ENCODE measurements at regions not wholly inside any gene's neighbourhood (a gene's known extent, or its start where the extent isn't known, plus 50 kb on each side); places are given as distances from the start of the nearest gene placed in this dataset.

DNA sequence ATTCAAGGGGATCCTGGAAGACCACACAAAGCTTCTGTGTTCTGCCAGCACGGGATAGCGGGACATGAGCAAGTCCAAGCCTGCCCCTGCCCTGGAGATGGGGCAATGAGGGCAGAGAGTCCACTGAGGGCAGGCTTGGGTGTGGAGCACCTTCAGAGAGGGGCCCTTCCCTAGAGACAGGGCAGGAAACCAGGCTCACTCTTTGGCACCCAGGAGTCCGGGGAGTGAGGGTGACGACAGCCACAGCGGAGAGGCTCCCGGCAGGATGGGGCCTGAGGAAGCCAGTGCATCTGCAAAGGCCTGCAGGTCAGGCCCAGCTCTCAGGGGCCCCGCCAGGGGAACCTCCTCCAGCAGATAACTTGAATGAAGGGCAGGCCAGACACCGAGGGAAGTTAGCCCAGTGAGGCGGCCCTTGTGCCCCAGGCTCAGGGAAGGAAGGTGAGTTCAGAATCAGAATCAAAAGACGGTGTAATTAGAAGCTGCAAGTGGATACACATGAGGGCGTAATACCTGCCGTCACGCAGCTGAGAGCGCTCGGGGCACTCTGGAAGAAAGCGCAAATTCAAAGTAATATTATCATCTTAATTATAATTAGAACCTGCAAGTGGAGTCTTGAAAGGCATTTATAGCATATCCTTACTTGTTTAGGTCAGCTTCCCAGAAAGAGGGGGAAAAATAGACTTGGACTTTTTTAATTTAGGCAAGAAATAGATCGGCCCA is 142.6 kb upstream of the LGALSL start:
- TF ChIP-seq, protein P1, sequence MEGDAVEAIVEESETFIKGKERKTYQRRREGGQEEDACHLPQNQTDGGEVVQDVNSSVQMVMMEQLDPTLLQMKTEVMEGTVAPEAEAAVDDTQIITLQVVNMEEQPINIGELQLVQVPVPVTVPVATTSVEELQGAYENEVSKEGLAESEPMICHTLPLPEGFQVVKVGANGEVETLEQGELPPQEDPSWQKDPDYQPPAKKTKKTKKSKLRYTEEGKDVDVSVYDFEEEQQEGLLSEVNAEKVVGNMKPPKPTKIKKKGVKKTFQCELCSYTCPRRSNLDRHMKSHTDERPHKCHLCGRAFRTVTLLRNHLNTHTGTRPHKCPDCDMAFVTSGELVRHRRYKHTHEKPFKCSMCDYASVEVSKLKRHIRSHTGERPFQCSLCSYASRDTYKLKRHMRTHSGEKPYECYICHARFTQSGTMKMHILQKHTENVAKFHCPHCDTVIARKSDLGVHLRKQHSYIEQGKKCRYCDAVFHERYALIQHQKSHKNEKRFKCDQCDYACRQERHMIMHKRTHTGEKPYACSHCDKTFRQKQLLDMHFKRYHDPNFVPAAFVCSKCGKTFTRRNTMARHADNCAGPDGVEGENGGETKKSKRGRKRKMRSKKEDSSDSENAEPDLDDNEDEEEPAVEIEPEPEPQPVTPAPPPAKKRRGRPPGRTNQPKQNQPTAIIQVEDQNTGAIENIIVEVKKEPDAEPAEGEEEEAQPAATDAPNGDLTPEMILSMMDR (IDR thresholded peaks at IDR 0.05; ENCODE audit: control insufficient read depth, insufficient read depth, low read depth, low read length, missing control alignments): no peak
- H3K4me3 ChIP-seq (ENCODE audit: control insufficient read depth, low read depth, low read length): no peak overlapping the region
- no peak for DNase-seq (ENCODE audit: low read depth)

GRCh38 chr2:64311948-64312621 is 141.9 kb upstream of the LGALSL start:
- peak; percentile 69 for DNase-seq (ENCODE audit: low read depth)
- TF ChIP-seq, protein P1 (IDR thresholded peaks at IDR 0.05; ENCODE audit: control insufficient read depth, insufficient read depth, low read depth, low read length, missing control alignments): peak; percentile 72
- H3K4me3 ChIP-seq (ENCODE audit: control insufficient read depth, low read depth, low read length): peak overlapping the region; percentile 11

DNA sequence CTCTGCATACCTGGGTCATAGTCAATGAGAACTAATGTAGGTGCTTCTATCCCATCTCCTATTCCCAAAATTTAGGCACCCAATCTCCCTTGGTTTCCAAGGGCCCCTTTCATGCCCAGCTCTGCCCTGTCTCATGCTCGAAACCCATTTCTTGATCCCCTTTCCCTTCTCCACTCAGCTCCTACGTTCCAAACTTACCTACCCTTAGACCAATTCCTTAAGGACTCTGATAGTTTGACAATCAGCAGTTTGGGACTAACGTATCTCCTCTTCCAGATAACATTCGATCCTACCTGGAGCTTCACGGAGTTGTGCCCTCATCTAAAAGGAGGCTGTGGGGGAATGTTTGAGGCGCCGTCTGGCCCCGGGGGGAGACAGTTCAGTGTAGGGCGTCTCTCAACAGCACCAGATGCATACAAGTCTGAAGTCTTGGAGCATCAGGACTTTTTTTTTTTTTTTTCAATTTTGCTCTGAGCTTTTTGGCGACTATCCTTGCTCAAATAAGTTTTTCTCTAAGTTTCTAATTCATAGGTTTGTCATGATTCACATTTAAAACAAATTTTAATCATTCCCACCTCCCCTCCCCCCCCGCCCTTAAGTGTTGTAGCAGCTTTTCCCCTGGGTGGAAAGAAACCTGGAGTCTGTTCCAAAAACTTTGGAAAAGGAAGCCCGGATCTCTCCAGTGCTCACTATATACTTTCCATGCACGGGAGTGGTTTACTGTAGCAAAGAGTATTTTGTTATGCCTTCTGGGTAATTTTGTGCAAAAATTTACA is 141.2 kb upstream of the LGALSL start:
- no peak for DNase-seq (ENCODE audit: low read depth)
- TF ChIP-seq, protein P1 (IDR thresholded peaks at IDR 0.05; ENCODE audit: control insufficient read depth, insufficient read depth, low read depth, low read length, missing control alignments): no peak
- no peak overlapping the region for H3K4me3 ChIP-seq (ENCODE audit: control insufficient read depth, low read depth, low read length)

DNA sequence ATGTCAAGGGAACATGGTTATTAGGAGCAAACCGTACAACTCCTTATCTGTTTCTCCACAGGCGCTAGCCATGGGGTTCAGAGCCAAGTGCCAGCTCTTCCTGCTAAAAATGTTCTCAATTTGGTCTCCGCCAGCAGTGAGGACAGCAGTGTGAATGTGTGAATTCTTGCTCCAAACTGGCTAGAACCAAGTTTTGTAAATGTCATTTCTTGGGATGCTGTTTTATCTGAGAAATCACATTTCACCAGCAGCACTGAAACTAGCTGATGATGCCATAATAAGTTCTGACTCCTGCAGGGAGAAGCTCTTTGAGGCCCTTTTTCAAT is 140.6 kb upstream of the LGALSL start:
- TF ChIP-seq, protein P1 (IDR thresholded peaks at IDR 0.05; ENCODE audit: control insufficient read depth, insufficient read depth, low read depth, low read length, missing control alignments): no peak

GRCh38 chr2:64315291-64315960 is 138.5 kb upstream of the LGALSL start:
- TF ChIP-seq, protein P1 (IDR thresholded peaks at IDR 0.05; ENCODE audit: control insufficient read depth, insufficient read depth, low read depth, low read length, missing control alignments): no peak

More for the DNA sequence above, 140.6 kb upstream of the LGALSL start:
- H3K4me3 ChIP-seq (ENCODE audit: control insufficient read depth, low read depth, low read length): no peak overlapping the region
- no peak for DNase-seq (ENCODE audit: low read depth)

More at GRCh38 chr2:64315291-64315960, 138.5 kb upstream of the LGALSL start:
- no peak for DNase-seq (ENCODE audit: low read depth)
- H3K4me3 ChIP-seq (ENCODE audit: control insufficient read depth, low read depth, low read length): no peak overlapping the region
